Adrenal gland (tissue), 5 donors: ENCODE measurements at regions not wholly inside any gene's neighbourhood (a gene's known extent, or its start where the extent isn't known, plus 50 kb on each side); places are given as distances from the start of the nearest gene placed in this dataset.

Source experiments
- CTCF ChIP-seq, 6 experiments: fragments of 450-650 bp in 4 of 6; fragments of 200-600 bp in 2 of 6; sonication (generic) in 1 of 6; IDR thresholded peaks; 1 replicate in 5 of 6; 2 replicates in 1 of 6; pipeline versions ENCODE4 v1.5.1 to v1.8.0; 2016 to 2021; ENCODE audit warnings: antibody characterized with exemption in 6 of 6, mild to moderate bottlenecking in 2 of 6, moderate library complexity in 1 of 6
- POLR2A ChIP-seq, 2 donors: fragments of 450-650 bp; IDR thresholded peaks; one replicate each; pipeline ENCODE4 v1.6.1; 2017; ENCODE audit warnings: antibody characterized with exemption in 2 of 2, mild to moderate bottlenecking in 2 of 2, moderate library complexity in 1 of 2
- donor health status: DM: no; HTN: no; CAD: no.

- TF ChIP-seq CTCF (IDR thresholded peaks at IDR 0.05) (no peak), POLR2A (IDR thresholded peaks at IDR 0.05) (no peak)
These were observed 176.4 kb upstream of the RREB1 start for GRCh38 chr6:6931071-6932025.
